ENCODE measurements at regions not wholly inside any gene's neighbourhood (a gene's known extent, or its start where the extent isn't known, plus 50 kb on each side); places are given as distances from the start of the nearest gene placed in this dataset.

GRCh38 chr2:33712674-33713073 is 113.6 kb upstream of the FAM98A start:
- TF ChIP-seq, protein P1, sequence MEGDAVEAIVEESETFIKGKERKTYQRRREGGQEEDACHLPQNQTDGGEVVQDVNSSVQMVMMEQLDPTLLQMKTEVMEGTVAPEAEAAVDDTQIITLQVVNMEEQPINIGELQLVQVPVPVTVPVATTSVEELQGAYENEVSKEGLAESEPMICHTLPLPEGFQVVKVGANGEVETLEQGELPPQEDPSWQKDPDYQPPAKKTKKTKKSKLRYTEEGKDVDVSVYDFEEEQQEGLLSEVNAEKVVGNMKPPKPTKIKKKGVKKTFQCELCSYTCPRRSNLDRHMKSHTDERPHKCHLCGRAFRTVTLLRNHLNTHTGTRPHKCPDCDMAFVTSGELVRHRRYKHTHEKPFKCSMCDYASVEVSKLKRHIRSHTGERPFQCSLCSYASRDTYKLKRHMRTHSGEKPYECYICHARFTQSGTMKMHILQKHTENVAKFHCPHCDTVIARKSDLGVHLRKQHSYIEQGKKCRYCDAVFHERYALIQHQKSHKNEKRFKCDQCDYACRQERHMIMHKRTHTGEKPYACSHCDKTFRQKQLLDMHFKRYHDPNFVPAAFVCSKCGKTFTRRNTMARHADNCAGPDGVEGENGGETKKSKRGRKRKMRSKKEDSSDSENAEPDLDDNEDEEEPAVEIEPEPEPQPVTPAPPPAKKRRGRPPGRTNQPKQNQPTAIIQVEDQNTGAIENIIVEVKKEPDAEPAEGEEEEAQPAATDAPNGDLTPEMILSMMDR (conservative IDR thresholded peaks at IDR 0.05; ENCODE audit: low read length), result no peak
- no peak for TF ChIP-seq EZH2phosphoT487 (IDR thresholded peaks at IDR 0.05; ENCODE audit: borderline replicate concordance)
